NCI-H2196 treated with DMSO at 0.1 percent for 48 hours (cell line): ENCODE measurements at regions not wholly inside any gene's neighbourhood (a gene's known extent, or its start where the extent isn't known, plus 50 kb on each side); places are given as distances from the start of the nearest gene placed in this dataset.

Experiments used
- DNase-seq: peaks from one replicate; lab custom pipeline; 2025; ENCODE audit not compliant: unreplicated experiment; lab: John Stamatoyannopoulos, UW

DNA sequence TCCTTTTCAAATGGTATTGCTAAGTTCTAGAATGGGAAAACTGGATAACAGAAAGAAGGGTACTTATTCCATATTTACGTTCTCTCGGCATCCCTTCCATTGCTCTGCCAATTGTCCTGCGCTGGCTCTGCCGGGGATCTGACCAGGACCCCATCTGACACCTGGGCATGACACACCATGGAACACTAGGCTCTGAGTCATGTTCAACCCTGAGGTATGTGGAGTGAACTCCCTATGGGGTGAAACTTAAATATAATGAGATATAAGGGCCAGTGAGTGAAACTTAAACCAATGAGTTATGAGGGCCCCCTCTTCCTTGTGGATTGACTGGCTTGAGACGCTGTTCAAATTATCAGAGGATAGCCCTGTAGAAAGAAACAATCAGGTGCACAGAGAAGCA lies 55.1 kb upstream of the ZEB1 start:
- no peak for DNase-seq

DNA sequence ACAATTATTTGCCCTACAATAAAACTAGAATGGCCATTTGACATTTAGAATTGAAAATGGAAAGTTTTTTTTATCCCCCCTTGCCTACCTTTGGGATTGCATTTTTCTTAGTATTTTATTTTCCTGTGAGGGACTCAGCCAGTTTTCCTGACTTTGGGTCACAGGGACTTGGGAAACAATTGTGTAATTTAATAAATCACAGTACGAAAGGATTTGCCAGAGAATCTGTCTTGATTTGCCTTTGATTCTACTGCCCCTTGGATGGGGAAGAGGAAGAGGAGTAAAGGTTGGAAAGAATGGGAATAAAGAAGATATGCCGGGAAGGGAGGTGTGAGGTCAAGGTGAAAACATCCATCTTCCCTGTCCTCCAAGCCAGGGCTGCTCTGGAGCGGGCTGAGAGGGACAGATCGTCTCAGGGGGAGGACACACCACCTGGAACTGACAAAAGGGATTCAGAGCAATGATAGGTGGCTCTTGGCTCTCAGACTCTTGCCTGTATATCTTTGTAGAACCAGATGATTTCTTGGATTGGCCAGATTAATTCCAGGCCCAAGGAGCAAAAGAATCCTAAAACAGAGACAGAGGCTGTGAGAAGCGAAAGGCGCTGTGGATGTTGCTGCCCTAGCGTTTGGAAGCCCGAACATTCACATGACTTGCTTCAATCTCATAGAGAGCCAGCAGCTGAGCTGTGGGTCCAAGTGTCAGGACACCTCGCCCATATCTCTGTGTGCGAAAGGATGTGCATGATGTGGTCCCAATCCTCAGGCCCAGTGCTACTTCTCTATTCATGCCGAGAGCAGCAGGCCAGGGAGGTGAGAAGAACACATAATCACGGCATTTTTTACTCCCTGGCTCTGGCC lies 50.3 kb upstream of the ZEB1 start:
- DNase-seq = no peak
